Hippocampal formation (tissue), 2 donors: ENCODE measurements at regions not wholly inside any gene's neighbourhood (a gene's known extent, or its start where the extent isn't known, plus 50 kb on each side); places are given as distances from the start of the nearest gene placed in this dataset.

Experiments
- DNase-seq, 2 donors: peaks; one replicate each; lab custom pipeline; 2025; lab: John Stamatoyannopoulos, UW

- no peak for DNase-seq
These were observed 79.7 kb upstream of the DIO3 start for GRCh38 chr14:101481557-101481956.

GRCh38 chr14:101482066-101482465, 79.2 kb upstream of the DIO3 start:
- no peak for DNase-seq

- DNase-seq: no peak
These were observed 77.5 kb upstream of the DIO3 start for GRCh38 chr14:101483829-101484228.

- no peak for DNase-seq
These were observed 72.1 kb upstream of the DIO3 start for GRCh38 chr14:101489092-101489760.

- no peak for DNase-seq
These were observed 70.5 kb upstream of the DIO3 start for GRCh38 chr14:101490771-101491170.

GRCh38 chr14:101491841-101492240, 69.5 kb upstream of the DIO3 start:
- DNase-seq: no peak

GRCh38 chr14:101492716-101493115, 68.6 kb upstream of the DIO3 start:
- no peak for DNase-seq

- no peak for DNase-seq
These were observed 66.5 kb upstream of the DIO3 start for GRCh38 chr14:101494826-101495225.

- DNase-seq: no peak
These were observed 66.0 kb upstream of the DIO3 start for GRCh38 chr14:101495284-101495683.

- no peak for DNase-seq
These were observed 65.2 kb upstream of the DIO3 start for GRCh38 chr14:101495827-101496775.

GRCh38 chr14:101496776-101497683, 64.3 kb upstream of the DIO3 start:
- no peak for DNase-seq

GRCh38 chr14:101497684-101498525, 63.4 kb upstream of the DIO3 start:
- no peak for DNase-seq

GRCh38 chr14:101498526-101498860, 62.8 kb upstream of the DIO3 start:
- DNase-seq: no peak

- DNase-seq: no peak
These were observed 62.2 kb upstream of the DIO3 start for GRCh38 chr14:101499080-101499479.

GRCh38 chr14:101499513-101499912, 61.8 kb upstream of the DIO3 start:
- no peak for DNase-seq

GRCh38 chr14:101500061-101500460, 61.2 kb upstream of the DIO3 start:
- no peak for DNase-seq

GRCh38 chr14:101500681-101501080, 60.6 kb upstream of the DIO3 start:
- no peak for DNase-seq

GRCh38 chr14:101501341-101501740, 60.0 kb upstream of the DIO3 start:
- DNase-seq: no peak

- DNase-seq: no peak
These were observed 59.3 kb upstream of the DIO3 start for GRCh38 chr14:101501858-101502615.

- DNase-seq: no peak
These were observed 58.4 kb upstream of the DIO3 start for GRCh38 chr14:101502761-101503392.
